ENCODE measurements at regions not wholly inside any gene's neighbourhood (a gene's known extent, or its start where the extent isn't known, plus 50 kb on each side); places are given as distances from the start of the nearest gene placed in this dataset.
"Not testable (repeated sequence)": the region's sequence is repeated elsewhere in the genome, so short reads cannot be mapped to it uniquely, and the experiment has no call there.

DNA sequence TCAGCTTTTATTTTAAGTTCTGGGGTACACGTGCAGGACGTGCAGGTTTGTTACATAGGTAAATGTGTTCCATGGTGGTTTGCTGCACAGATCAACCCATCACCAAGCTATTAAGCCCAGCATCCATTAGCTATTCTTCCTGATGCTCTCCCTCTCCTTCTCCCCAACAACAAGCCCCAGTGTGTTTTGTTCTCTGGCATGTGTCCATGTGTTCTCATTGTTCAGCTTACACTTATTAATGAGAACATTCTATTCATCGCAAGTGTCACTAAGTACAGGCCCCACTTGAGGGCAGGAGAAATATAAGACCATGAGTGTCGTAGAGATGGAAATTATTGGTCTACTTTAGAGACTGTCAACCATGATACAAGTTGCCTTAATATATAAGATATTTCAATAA lies 615.1 kb downstream of the CDH8 start:
- FAIRE-seq = no peak

DNA sequence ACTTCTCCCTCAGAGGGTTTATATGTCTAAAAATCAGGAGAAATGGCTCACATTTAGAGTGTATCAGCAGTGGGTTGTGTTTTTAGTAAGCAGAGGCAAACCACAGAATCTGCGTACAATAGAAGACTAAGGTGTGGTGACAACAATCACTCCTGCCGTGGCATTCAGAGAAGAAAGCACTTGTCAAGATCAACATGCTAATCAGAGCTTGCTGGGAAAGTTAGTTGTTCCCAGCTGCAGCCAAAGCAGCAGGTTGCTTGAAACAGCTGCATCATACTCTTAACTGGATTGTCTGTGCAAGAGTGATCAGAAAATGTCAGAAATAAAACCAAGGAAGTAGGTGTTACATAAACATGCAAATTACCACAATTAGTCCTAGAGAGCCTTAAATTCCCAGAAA lies 616.4 kb downstream of the CDH8 start:
- FAIRE-seq = no peak

DNA sequence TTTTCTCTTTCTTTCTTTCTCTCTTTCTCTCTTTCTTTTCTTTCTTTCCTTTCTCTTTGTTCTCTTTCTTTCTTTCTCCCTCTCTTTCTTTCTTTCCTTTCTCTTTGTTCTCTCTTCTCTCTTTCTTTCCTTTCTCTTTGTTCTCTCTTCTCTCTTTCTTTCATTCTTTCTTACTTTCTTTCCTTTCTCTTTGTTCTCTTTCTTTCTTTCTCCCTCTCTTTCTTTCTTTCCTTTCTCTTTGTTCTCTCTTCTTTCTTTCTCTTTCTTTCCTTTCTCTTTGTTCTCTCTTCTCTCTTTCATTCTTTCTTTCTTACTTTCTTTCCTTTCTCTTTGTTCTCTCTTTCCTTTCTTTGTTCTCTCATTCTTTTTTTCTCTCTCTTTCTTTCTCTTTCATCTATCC lies 617.4 kb downstream of the CDH8 start:
- not testable (repeated sequence) for FAIRE-seq

DNA sequence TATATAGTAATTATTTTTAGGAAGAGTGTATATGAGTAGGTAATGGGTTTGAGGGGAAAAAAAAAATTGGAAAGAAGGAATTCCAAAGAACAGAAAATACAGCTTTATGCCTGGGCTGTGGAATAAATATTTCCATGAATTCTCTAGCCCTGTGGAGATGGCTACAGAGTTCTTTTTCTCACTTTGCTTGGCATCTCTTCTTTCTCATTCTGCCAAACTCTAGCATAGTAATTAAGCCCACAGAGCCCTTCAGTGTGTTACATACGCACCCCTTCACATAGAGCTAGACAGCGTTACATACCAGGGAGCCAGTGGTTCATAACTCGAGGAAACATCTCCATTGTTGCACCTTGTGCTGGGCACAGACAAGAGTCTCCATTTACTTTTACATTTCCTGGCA lies 621.1 kb downstream of the CDH8 start:
- FAIRE-seq = no peak

DNA sequence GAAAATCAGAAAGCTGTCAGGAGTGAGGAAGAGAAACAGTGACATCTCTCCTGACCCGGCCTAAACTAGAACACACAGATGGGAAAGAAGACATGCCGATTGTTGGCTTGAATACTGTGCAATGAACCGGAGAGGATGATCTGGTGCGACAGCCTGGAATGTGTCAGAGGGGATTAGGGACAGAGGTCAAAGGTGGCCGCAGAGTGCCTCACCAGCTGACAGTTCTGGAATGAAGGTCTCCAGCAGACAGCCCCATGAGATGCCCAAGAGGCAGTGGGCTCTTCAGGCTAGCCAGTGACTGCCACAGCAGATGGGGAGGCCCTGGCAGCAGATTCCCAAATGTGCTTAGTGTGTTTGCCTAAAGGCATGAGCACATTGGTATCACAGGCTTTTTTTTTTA lies 623.2 kb downstream of the CDH8 start:
- no peak for FAIRE-seq

DNA sequence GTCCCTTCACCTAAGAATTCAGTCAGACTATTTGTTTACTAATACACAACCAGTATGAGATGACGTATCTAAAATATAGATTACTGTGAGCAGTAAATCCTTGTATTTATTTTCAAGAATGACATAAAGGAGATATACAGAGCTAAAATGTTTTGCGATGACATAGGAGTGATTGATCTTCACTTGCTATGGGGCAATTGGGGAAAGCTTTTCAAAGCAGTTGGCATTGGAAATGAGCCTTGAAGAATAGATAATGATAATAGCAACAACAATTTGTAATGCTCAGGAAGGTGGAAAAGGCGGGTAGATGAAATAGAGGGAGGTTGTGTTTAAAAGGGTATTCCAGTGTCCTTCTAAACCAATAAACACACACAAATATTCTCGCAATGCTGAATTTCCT lies 623.7 kb downstream of the CDH8 start:
- no peak for FAIRE-seq

DNA sequence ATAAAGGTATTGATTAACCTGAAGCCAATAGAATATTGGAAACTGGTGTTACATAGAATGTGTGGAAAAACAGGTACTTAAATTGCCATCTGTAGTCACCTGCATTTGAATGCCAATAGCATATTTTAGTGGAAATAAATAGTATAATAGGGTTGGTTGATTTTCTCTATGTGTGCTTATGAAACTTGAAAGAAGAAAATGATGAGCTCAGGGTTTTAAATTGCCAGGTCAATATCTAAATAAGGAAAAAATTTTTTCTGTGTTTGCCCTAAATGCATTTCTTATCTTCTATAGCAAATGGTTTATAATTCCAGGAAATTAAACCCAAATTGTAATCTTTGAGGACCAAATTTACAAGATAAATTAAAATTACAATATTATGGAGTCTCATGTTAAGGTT lies 626.6 kb downstream of the CDH8 start:
- FAIRE-seq = no peak

DNA sequence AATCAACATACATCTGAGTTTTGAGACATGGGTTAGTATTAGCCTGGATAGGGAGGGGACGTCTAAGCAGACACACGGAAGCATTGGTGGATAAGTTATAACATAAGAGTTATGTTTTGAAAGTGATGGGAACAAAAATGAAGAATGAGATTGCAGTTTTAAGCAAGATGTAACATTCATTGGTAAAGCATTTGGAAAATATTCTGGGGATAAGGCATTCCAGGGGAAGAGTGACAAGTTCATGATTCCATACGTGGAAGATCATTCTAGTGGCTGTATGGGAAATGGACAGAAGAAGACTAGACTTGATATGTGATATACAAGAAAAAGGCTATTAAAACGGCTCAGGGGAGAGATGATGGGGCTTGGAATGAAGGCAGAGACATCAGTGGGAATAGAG lies 632.9 kb downstream of the CDH8 start:
- FAIRE-seq = no peak

DNA sequence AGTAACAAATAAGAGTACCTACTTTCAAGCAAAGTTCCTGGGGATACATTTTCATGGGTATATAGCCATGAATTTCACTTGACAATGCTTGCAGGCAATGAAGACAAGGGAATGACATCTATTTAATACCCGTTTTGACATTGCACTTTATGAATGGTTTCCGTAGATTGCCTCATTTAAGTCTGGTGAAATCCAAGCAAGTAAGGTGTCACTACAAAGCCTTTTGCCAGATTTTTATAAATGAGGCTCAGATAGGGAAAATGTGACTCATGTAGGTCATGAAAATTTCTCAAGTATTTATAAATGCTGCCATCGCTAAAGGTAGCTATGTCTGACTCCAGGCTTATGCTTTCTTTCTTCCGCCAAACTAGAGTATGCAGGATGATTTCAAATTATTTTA lies 644.3 kb downstream of the CDH8 start:
- no peak for FAIRE-seq

DNA sequence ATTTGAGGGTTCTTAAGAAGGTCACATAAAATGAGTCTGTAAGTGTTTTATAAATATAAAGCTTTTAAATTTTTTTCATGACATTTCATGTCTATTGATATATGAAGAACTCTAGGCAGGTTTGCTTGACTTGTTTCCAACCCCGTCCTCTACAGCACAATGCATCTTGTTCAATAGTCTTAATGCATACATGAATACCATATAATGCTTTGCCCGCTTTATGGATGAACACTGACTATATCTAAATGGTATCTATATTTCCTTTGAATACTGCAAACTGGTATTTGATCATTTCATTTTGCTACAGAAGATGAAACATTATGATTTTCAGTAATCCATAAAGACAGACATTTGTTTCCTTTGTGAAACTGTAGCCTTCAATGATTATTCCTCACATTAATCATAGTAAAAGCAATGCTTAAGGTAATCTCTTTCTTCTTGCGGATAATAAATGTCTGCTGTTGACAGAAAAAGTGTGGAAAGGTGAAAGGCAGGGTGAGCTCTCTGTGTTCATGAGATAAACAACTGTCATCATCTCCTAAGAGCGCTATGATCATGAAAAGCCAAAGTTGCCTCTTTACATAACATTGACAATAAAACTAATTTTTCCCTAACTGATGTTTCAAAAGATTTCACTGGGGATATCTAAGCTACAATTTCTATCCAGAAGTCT lies 645.1 kb downstream of the CDH8 start:
- FAIRE-seq = no peak

DNA sequence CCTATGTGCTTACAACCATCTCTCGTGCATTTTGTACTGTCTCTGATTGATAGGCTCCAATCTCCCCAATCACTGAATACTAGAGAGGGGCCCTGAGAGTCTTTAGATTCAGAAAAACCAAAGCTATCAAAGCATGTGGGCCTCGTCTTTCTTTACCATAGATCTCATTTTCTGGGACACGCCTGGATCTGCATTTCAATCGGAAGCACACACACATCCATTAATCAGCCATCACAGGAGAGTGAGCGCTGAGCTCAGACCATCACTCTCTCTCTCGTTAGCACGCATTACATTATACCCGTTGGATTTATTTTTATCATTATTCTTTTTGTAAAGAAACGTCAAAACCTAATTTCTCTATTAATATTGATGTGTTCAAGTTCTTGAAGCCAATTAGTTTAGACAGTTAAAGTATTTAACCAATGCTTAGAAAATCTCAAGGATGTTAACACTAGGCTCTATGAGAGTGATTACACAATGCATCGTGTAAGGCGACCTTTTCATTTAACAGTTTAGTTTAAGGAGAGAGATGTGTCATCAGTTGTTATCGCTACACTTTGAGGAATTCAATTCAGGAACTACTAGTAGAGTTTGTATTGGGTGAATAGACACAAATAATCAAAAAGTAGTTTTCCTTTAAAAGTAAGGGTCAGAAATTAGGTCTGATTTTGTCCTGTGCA lies 650.7 kb downstream of the CDH8 start:
- FAIRE-seq = no peak

DNA sequence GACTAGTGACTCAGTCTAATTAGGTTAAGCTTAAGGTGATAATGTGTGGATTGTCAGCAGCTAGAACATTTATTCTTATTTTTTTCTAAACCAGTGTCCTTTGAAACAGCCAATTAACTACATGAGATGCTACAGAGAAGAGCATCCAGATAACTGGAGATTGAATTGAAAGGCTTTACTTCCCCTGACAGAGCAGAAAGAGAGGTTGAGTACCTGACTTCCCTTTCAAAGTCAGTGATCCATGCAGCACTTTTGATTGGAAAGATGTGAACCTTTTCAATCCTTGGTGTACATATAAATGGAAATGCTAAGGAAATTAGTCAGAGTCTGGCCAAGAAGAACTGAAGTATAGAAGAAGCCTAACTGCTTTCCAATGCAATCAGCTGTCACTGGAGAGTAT lies 653.8 kb downstream of the CDH8 start:
- no peak for FAIRE-seq

DNA sequence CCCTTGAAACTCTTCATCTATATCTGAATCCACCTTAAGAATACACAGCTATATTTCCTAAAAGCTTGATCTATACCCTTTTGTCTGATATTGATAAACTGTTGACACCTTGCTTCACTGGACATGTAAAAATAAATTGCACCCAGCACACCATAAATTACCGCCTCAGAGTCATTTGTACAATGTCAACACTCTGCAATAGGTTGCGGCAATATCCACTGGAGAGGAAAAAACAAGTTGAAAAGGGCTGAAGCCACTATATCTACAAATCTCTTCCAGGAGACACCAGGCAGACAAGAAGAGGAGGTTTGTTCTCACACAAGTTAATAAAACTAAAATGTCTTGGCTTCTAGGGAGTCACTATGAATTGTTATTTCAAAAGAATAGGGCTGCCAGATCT lies 656.9 kb downstream of the CDH8 start:
- FAIRE-seq = no peak

DNA sequence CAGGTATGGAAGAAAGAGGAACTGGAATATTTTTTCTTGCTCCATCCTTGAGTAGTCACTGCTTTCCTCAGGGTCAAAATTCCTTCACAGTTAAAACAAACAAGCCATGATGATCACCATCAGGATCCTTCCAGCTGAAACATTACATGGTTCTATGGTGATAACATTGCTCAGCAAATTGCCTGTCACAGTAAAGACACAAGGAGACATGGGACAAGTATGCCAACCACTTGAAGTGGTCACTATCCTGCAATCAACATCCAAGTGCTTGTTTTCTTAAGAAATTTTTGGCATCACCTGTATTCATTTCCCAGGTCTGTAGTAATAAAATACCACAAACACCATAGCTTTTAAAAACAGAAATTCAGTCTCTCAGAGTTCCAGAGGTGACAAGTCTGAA lies 662.2 kb downstream of the CDH8 start:
- FAIRE-seq = no peak

DNA sequence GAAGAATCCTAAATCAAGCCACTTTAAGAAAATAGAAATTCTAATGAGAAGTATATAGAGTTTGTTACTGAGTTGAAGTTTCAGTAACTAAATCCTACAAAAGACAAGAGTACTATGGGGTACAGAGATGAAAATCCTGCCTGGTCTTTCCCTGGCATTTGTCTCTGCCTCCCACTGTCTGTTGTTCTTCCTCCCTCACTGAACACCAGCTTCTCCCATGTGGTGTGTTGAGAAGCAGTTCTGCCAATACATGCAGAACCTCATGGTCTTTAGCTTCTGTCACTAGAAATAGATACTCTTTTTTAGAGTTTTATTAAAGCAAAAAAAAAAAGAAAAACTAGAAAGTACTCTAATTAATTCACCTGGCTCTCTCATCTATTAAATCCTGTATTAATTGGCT lies 664.4 kb downstream of the CDH8 start:
- no peak for FAIRE-seq

DNA sequence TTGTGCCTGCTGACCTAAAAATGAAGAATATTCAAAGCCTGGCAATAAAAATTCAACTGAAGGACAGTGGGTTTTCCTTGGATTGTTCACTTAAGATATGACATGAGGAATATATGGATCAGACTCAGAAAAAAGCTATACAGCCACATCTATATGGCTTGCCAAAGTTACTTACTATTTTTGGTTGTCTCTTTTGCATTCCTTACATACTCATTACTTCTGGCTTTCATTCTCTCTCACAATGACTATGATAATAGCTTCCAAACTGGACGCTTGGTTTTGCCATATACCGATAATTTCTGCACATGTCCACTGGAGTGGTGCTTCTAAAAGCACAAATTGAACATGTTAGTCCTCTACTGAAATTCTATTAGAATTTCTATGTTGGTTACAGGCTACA lies 664.9 kb downstream of the CDH8 start:
- FAIRE-seq = no peak

DNA sequence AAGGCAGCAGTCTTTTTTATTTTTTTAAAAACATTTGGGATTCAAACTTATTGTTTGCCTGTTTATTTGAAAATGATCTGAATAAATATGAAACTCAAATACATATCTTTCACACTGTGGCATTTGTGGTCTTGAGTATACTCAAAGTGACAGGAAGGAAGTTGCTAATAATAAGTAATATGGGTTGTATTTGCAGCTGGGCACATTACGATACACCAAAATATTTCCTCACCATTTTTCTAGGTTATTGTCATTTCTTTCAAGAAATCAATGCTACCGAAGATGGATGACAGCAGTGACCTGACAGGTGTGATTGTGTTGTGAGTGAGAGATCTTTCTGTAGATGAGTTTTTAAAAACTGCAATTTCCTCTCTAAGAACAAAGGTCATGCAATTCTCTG lies 665.7 kb downstream of the CDH8 start:
- no peak for FAIRE-seq

DNA sequence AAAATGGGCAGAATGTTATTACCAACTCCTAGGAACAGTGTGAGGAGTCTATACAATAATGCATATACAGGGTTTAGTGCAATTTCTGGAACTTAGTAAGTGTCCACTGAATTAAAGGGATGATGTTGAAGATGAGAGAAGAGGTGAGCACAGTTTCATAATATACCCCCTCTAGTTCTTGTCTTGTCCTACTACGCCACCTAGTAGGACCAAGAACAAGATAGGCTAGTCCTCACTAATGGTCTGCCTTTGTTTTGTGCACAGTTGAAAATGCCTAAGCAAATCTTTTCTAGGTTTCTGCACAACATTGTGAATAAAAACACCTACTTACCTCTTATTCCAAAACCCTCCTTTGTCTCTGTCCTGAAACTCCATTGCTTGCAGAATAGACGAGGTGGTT lies 670.2 kb downstream of the CDH8 start:
- no peak for FAIRE-seq

DNA sequence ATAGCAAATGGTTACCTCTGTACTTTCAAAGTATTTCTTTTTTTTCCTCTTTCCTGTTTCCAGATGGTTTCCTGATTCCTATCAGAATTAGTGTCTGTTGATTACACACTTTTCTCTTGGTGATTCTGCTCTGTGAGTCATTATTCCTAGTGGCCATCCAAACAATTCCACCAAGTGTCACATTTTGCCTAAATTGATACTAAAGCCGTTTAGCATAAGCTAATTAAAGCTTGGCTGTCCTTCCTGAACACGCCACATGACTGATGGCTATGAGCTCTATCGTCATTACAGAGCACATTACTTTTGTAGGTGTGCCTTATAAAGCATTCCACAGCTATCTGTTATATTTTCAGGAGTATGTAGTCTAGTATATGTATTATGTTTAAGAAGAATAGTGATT lies 671.2 kb downstream of the CDH8 start:
- FAIRE-seq = no peak

DNA sequence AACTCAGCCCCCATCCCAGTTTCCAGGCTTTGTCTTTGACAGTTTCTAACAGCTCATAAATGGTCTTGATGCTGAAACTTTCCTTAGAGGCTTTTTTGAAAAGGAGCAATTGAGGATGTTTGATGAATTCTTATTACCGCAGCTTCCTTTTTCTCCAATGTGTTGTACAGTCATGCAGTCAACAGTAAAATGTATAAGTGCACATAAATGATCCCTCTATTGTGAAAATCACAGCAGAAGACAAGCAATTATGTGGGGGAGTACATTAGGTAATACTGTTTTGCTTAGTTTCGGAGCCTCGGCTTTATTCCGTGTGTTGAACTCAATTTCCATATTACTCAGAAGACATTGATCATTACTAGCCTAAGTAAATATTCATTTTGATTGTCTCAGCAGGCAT lies 673.7 kb downstream of the CDH8 start:
- no peak for FAIRE-seq

DNA sequence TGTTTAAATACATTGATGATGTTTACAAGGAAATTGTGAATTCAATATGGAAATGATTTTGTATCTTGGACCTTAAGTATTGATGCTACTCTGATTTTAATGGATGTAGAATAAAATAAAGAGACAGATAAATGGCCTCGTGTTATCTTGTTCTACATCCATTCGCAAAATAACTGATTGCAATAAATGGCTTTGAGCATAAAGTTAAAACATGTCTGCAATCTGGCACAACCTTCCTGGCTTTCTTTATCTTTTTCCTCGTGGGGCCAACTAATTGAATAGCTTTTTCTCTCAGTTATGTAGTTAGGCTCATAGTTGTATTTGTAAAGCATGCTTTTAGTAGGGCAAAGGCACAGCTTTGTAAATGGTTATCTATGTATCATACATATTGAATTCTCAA lies 691.4 kb downstream of the CDH8 start:
- no peak for FAIRE-seq

DNA sequence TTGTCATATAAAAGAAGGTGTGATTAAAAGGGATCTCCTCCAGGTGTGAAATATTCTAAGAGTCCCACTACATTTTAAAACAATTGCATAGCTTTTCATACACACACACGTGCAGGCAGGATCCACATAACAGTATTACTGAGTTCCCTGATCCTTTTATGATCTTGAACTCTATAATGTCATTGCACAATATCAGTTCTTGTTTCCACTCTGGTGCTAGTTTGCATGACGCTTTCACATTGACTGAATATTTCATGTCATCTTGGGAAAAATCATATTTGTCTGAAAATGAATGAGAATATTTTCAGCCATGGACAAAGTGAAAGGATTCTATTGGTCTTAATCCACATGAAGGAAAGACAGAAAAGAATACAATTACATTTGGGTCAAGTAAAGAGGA lies 703.8 kb downstream of the CDH8 start:
- FAIRE-seq = no peak

DNA sequence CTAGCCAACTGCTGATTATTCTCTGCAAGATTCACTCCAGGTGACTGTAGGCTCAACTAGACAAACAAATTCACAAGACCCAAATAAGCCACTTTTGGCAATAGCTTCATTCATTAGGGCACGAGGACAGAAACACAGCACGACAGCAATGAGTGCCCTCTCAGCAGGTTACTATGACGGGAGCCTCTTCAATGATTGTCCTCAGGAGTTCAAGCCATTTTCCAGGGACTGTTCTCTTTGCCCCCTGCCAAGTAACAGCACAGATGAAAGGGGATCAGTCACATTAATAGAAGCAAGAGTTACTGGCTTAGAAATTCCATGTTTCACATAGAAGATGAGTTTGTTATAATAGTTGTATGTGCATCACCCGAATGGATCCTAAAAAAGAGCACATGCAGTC lies 712.2 kb downstream of the CDH8 start:
- no peak for FAIRE-seq

DNA sequence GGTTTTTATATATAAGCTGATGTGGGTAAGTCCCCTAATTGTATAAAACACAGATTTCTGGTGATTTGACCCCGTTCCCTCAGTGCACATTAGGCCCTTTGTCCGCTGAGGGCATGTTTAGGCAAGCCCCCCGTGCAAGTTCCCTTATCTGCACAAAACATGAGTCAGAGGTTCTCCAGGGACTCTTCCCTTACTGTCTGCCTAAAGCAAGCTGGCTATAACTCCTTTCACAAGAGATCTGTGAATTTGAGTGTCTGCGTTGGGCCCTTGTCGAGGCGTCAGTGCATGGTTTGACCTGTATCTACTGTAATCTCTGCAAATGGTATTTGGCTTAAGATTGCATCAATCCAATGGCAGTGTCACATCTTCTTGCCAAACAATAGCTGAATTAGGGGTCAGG lies 712.8 kb downstream of the CDH8 start:
- FAIRE-seq = no peak

DNA sequence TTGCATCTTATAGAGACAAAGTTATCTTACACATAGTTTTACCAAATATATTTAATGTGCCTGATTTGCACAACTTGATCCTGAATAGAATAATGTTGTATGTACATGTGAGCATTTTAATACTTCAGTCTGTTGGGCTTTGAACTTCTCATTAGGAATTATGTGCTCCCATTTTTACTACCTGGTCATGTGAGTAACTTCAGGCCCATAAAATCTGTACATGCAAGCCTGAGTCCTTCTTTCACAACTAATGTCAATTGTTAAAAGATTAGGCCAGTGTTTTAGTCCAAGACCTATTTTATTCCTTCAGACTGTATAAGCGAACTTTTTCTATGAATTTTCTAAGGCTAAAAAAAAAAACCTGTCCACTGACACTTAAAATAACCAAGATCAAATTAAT lies 715.4 kb downstream of the CDH8 start:
- FAIRE-seq = no peak
